BJ (cell line): ENCODE measurements at regions not wholly inside any gene's neighbourhood (a gene's known extent, or its start where the extent isn't known, plus 50 kb on each side); places are given as distances from the start of the nearest gene placed in this dataset.

Experiments
- CTCF ChIA-PET: fragments of 350-600 bp; formaldehyde crosslinking; extraction: SDS; loops from one replicate; lab custom pipeline; 2021; ENCODE audit warnings: antibody characterized with exemption, inconsistent platforms; lab: Yijun Ruan, JAX
- POLR2A ChIA-PET: fragments of 300-600 bp; sonication (Branson Sonifier 250); formaldehyde crosslinking; extraction: SDS; loops from one replicate; lab custom pipeline; 2021; ENCODE audit warnings: antibody characterized with exemption; lab: Charles Lee
- DNase-seq: peaks from one replicate; pipeline ENCODE4 v3.0.0-alpha.2; 2011; ENCODE audit warnings: low read depth
- H3K27me3 ChIP-seq: 2 replicates; pipeline ENCODE4 v1.6.0; 2011; ENCODE audit warnings: low read length; ENCODE audit not compliant: control insufficient read depth, insufficient read depth
- H3K36me3 ChIP-seq: 2 replicates; pipeline ENCODE4 v1.5.1; 2011; ENCODE audit warnings: low read length; ENCODE audit not compliant: control insufficient read depth, insufficient read depth
- H3K4me3 ChIP-seq: 2 replicates; pipeline ENCODE4 v1.5.1; 2011; ENCODE audit warnings: low read depth, mild to moderate bottlenecking, control low read depth, low read length
- TF ChIP-seq, protein P1 (sequence below): IDR thresholded peaks from 2 replicates; pipeline ENCODE4 v1.5.1; 2011; ENCODE audit warnings: low read depth, mild to moderate bottlenecking, control low read depth, inconsistent platforms, low read length, moderate library complexity; ENCODE audit not compliant: insufficient read depth

DNA sequence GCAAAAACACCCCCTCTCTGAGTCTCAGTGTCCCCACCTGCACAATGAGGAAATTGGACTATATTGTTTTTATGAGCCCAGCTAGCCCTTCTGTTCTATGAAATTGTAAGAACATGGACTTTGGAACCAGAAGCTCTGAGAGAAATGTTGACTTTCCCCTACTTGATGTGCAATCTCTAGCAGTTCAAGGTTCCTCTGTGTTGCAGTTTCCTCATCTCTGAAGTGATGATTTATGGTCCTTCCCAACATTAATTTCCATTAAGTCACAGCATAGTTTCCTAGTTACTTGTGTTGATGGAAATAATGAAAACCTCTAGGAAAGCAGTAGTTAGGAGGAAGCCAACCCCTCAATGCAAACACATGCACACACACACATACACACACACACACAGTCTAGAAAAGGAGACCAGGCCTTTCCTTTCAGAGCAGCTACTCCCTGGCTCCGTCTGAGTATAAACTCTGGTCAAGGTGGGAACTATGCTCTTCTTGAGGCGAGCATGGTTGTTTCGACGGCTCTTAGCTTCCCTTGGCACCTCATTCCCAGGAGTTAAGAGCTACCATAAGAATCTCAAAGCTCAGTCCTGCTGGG, 518.4 kb downstream of the SOX6 start:
- Histone ChIP-seq H3K36me3 (no peaks in the 10 kb centered on the region), H3K27me3 (no peaks in the 10 kb centered on the region), H3K4me3 (no peak overlapping the region)
- DNase-seq: no peak
- POLR2A ChIA-PET: no interaction called here
- TF ChIP-seq, protein P1, sequence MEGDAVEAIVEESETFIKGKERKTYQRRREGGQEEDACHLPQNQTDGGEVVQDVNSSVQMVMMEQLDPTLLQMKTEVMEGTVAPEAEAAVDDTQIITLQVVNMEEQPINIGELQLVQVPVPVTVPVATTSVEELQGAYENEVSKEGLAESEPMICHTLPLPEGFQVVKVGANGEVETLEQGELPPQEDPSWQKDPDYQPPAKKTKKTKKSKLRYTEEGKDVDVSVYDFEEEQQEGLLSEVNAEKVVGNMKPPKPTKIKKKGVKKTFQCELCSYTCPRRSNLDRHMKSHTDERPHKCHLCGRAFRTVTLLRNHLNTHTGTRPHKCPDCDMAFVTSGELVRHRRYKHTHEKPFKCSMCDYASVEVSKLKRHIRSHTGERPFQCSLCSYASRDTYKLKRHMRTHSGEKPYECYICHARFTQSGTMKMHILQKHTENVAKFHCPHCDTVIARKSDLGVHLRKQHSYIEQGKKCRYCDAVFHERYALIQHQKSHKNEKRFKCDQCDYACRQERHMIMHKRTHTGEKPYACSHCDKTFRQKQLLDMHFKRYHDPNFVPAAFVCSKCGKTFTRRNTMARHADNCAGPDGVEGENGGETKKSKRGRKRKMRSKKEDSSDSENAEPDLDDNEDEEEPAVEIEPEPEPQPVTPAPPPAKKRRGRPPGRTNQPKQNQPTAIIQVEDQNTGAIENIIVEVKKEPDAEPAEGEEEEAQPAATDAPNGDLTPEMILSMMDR: no peak
- CTCF ChIA-PET: interaction anchor here (0.8 to 2.1 kb wide), 3 partner anchors 8 to 189 kb away, joined by 4 to 9 read pairs (median 5); no protein-coding TSS in a partner anchor

GRCh38 chr11:15839061-15839460, 517.3 kb downstream of the SOX6 start:
- no peak for DNase-seq
- CTCF ChIA-PET: interaction anchor here (2.1 kb wide), 1 partner anchor 19 kb away, joined by 9 read pairs; no protein-coding TSS in a partner anchor
- H3K36me3 ChIP-seq: no peaks in the 10 kb centered on the region
- TF ChIP-seq, protein P1: no peak
- POLR2A ChIA-PET: no interaction called here
- no peak overlapping the region for H3K4me3 ChIP-seq
- H3K27me3 ChIP-seq: no peaks in the 10 kb centered on the region; the same call in 1 of the 2 replicates

GRCh38 chr11:15840966-15841365, 515.4 kb downstream of the SOX6 start:
- no peak overlapping the region for H3K4me3 ChIP-seq
- ChIA-PET CTCF (no interaction called here), POLR2A (interaction anchor here (0.7 kb wide), 1 partner anchor 202 kb away, joined by 3 read pairs; no protein-coding TSS in a partner anchor)
- H3K27me3 ChIP-seq: no peaks in the 10 kb centered on the region; the same call in 1 of the 2 replicates
- TF ChIP-seq, protein P1: no peak
- no peaks in the 10 kb centered on the region for H3K36me3 ChIP-seq
- no peak for DNase-seq

DNA sequence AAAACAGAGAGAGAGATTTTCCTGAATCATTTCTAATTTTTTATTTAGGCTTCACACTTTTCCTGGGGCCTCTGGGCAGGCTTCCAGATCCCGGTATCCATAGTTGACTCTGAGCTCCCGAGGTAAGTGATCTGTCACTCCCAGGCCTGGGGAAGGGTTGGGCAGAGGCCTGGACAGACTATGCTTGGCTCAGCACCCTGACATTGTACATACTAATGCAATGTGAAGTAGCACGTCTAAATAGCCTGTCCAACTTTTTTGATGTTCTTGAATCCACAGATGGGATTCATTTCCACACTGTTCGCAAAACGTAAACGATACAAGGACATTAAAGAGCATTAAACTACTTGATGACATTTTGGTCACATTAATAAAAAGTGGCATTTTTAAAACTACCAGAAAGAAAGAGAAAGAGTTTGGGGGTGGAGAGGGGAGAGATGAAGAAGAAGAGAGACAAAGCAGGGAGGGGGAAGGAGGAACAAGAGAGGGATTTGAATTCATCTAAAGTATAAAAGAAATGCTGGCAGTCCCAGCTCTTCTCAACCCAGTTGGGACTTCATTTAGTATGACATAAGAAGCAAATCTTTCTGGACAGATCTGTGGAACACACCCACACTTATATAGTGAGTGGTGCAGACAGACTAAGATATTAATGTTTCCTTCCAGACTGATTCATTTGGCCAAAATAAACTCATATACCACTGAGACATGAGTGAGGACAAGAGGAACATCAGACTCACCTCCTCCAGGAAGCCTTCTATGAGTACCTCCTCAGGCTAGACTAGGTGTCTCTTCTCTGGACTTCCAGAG, 514.2 kb downstream of the SOX6 start:
- ChIA-PET POLR2A (no interaction called here), CTCF (no interaction called here)
- H3K36me3 ChIP-seq: no peaks in the 10 kb centered on the region
- no peaks in the 10 kb centered on the region; the same call in 1 of the 2 replicates for H3K27me3 ChIP-seq
- no peak for DNase-seq
- H3K4me3 ChIP-seq: no peak overlapping the region
- TF ChIP-seq, protein P1: no peak

GRCh38 chr11:15843309-15843872, 513.0 kb downstream of the SOX6 start:
- Histone ChIP-seq H3K27me3 (no peaks in the 10 kb centered on the region; the same call in 1 of the 2 replicates), H3K36me3 (no peaks in the 10 kb centered on the region), H3K4me3 (no peak overlapping the region)
- CTCF ChIA-PET: interaction anchor here (0.6 kb wide), 1 partner anchor 70 kb away, joined by 3 read pairs; no protein-coding TSS in a partner anchor
- TF ChIP-seq, protein P1: no peak
- no peak for DNase-seq
- POLR2A ChIA-PET: no interaction called here
